ENCODE measurements at regions not wholly inside any gene's neighbourhood (a gene's known extent, or its start where the extent isn't known, plus 50 kb on each side); places are given as distances from the start of the nearest gene placed in this dataset.

- Histone ChIP-seq H3K4me3 (replicated peaks; ENCODE audit: insufficient read depth, low read length) (no peak overlapping the region), H3K27ac (replicated peaks) (no peak overlapping the region), H3K27me3 (ENCODE audit: insufficient read depth, poor library complexity, severe bottlenecking) (peaks cover 2% of the 10 kb centered on the region)
- TF ChIP-seq POLR2AphosphoS5 (IDR thresholded peaks at IDR 0.05; ENCODE audit: low read depth) = no peak
- no peak for TF ChIP-seq GABPA (IDR thresholded peaks at IDR 0.05; ENCODE audit: low read depth)
- TF ChIP-seq SPI1 (IDR thresholded peaks at IDR 0.05; ENCODE audit: borderline replicate concordance, low read depth) = no peak
- TF ChIP-seq CTCF (IDR thresholded peaks at IDR 0.05; ENCODE audit: insufficient read depth, low read length) = no peak
- no peak for TF ChIP-seq REST (IDR thresholded peaks at IDR 0.05; ENCODE audit: insufficient replicate concordance, low read depth)
- no peak for DNase-seq (ENCODE audit: low read depth in 1 of 2, low spot score in 1 of 2)
Measured at GRCh38 chr5:158099571-158100105, 240.7 kb upstream of the CLINT1 start.

GRCh38 chr5:158096835-158097234, 237.9 kb upstream of the CLINT1 start:
- Histone ChIP-seq H3K27me3 (ENCODE audit: insufficient read depth, poor library complexity, severe bottlenecking) (peaks cover 2% of the 10 kb centered on the region), H3K4me3 (replicated peaks; ENCODE audit: insufficient read depth, low read length) (no peak overlapping the region), H3K27ac (replicated peaks) (no peak overlapping the region)
- DNase-seq (ENCODE audit: low read depth in 1 of 2, low spot score in 1 of 2) = no peak
- TF ChIP-seq SPI1 (IDR thresholded peaks at IDR 0.05; ENCODE audit: borderline replicate concordance, low read depth) (no peak), CTCF (IDR thresholded peaks at IDR 0.05; ENCODE audit: insufficient read depth, low read length) (no peak), GABPA (IDR thresholded peaks at IDR 0.05; ENCODE audit: low read depth) (no peak), REST (IDR thresholded peaks at IDR 0.05; ENCODE audit: insufficient replicate concordance, low read depth) (no peak), POLR2AphosphoS5 (IDR thresholded peaks at IDR 0.05; ENCODE audit: low read depth) (no peak)

- Histone ChIP-seq H3K27me3 (ENCODE audit: insufficient read depth, poor library complexity, severe bottlenecking) (peaks cover 5% of the 10 kb centered on the region), H3K27ac (replicated peaks) (no peak overlapping the region), H3K4me3 (replicated peaks; ENCODE audit: insufficient read depth, low read length) (no peak overlapping the region)
- no peak for DNase-seq (ENCODE audit: low read depth in 1 of 2, low spot score in 1 of 2)
- TF ChIP-seq REST (IDR thresholded peaks at IDR 0.05; ENCODE audit: insufficient replicate concordance, low read depth) = no peak
- TF ChIP-seq POLR2AphosphoS5 (IDR thresholded peaks at IDR 0.05; ENCODE audit: low read depth) = no peak
- TF ChIP-seq CTCF (IDR thresholded peaks at IDR 0.05; ENCODE audit: insufficient read depth, low read length) = no peak
- no peak for TF ChIP-seq GABPA (IDR thresholded peaks at IDR 0.05; ENCODE audit: low read depth)
- TF ChIP-seq SPI1 (IDR thresholded peaks at IDR 0.05; ENCODE audit: borderline replicate concordance, low read depth) = no peak
Measured at GRCh38 chr5:158086856-158087255, 227.9 kb upstream of the CLINT1 start.

Data from HL-60 (cell line).